SK-N-SH (cell line): ENCODE measurements at regions not wholly inside any gene's neighbourhood (a gene's known extent, or its start where the extent isn't known, plus 50 kb on each side); places are given as distances from the start of the nearest gene placed in this dataset.

Source experiments
- CTCF ChIA-PET: fragments of 300-600, 350-600 bp; formaldehyde crosslinking; extraction: SDS; loops from one replicate; lab custom pipeline; 2021; lab: Yijun Ruan, JAX
- POLR2A ChIA-PET: fragments of 350-600 bp; sonication (Branson Sonifier 250); formaldehyde crosslinking; extraction: SDS; loops from one replicate; lab custom pipeline; 2020; ENCODE audit warnings: antibody characterized with exemption, inconsistent platforms; lab: Yijun Ruan, JAX
- DNase-seq: peaks from one replicate; pipeline ENCODE4 v3.0.0; 2012
- H2AFZ ChIP-seq: fragments of 200-600 bp; sonication (generic); 2 replicates; pipeline ENCODE4 v1.8.1; 2016; ENCODE audit warnings: antibody characterized with exemption, mild to moderate bottlenecking, low read depth
- H3F3A ChIP-seq: fragments of 200-600 bp; sonication (generic); replicated peaks from 2 replicates; pipeline ENCODE3; 2016; ENCODE audit warnings: antibody characterized with exemption, mild to moderate bottlenecking; ENCODE audit not compliant: insufficient read depth
- H3K27ac ChIP-seq, 2 experiments: fragments of 200-500 bp in 1 of 2; fragments of 200-600 bp in 1 of 2; sonication (Bioruptor generic) in 1 of 2; sonication (generic), shearing (Covaris generic) in 1 of 2; 2 replicates each; pipeline versions ENCODE4 v1.5.1 to v1.6.1; 2014 to 2016; ENCODE audit warnings: low read depth in 2 of 2, inconsistent platforms in 1 of 2, low read length in 1 of 2, mild to moderate bottlenecking in 1 of 2, mixed read lengths in 1 of 2
- H3K27me3 ChIP-seq: fragments of 200-600 bp; sonication (generic), shearing (Covaris generic); 2 replicates; pipeline ENCODE4 v1.6.1; 2016; ENCODE audit warnings: mixed run types; ENCODE audit not compliant: insufficient read depth
- H3K36me3 ChIP-seq, 2 experiments: fragments of 200-500 bp in 1 of 2; fragments of 200-600 bp in 1 of 2; sonication (Bioruptor generic) in 1 of 2; sonication (generic) in 1 of 2; replicated peaks in 1 of 2; 2 replicates each; pipeline versions ENCODE3 to v1.5.1; 2014 to 2016; ENCODE audit warnings: low read length in 1 of 2, mild to moderate bottlenecking in 1 of 2; ENCODE audit not compliant: insufficient read depth in 2 of 2, control insufficient read depth in 1 of 2
- H3K4me1 ChIP-seq, 2 experiments: fragments of 200-500 bp in 1 of 2; fragments of 200-600 bp in 1 of 2; sonication (Bioruptor generic) in 1 of 2; sonication (generic), shearing (Covaris generic) in 1 of 2; 2 replicates each; pipeline versions ENCODE4 v1.5.1 to v1.6.1; 2014 to 2016; ENCODE audit warnings: low read depth in 1 of 2, low read length in 1 of 2, mixed run types in 1 of 2; ENCODE audit not compliant: insufficient read depth in 2 of 2, control insufficient read depth in 1 of 2
- H3K4me2 ChIP-seq: fragments of 200-600 bp; sonication (generic), shearing (Covaris generic); 2 replicates; pipeline ENCODE4 v1.6.1; 2017; ENCODE audit warnings: mixed run types
- H3K4me3 ChIP-seq, 2 experiments: fragments of 200-500 bp in 1 of 2; fragments of 200-600 bp in 1 of 2; sonication (Bioruptor generic) in 1 of 2; sonication (generic), shearing (Covaris generic) in 1 of 2; 2 replicates each; pipeline versions ENCODE4 v1.5.1 to v1.8.1; 2014 to 2016; ENCODE audit warnings: low read depth in 2 of 2, inconsistent platforms in 1 of 2, low read length in 1 of 2, mild to moderate bottlenecking in 1 of 2, mixed read lengths in 1 of 2, moderate library complexity in 1 of 2
- H3K79me2 ChIP-seq: fragments of 200-600 bp; sonication (generic); 2 replicates; pipeline ENCODE4 v1.8.1; 2017; ENCODE audit warnings: mild to moderate bottlenecking; ENCODE audit not compliant: insufficient read depth
- H3K9ac ChIP-seq: fragments of 200-600 bp; sonication (generic); 2 replicates; pipeline ENCODE4 v1.6.1; 2017; ENCODE audit warnings: mixed run types
- H3K9me2 ChIP-seq: fragments of 200-600 bp; sonication (generic); 2 replicates; pipeline ENCODE4 v1.6.1; 2017; ENCODE audit warnings: mixed run types
- H3K9me3 ChIP-seq: fragments of 200-600 bp; sonication (generic); 2 replicates; pipeline ENCODE4 v1.6.1; 2017; ENCODE audit warnings: mixed run types, mild to moderate bottlenecking, moderate library complexity
- H4K20me1 ChIP-seq: fragments of 200-600 bp; sonication (generic); 2 replicates; pipeline ENCODE4 v1.6.1; 2017; ENCODE audit warnings: mild to moderate bottlenecking, mixed run types; ENCODE audit not compliant: insufficient read depth
- CHD2 ChIP-seq: fragments of 150-350 bp; IDR thresholded peaks from 2 replicates; pipeline ENCODE4 v1.6.1; 2018; ENCODE audit warnings: low read length; ENCODE audit not compliant: partially characterized antibody
- FOXJ3 ChIP-seq: sonication (generic); formaldehyde crosslinking; IDR thresholded peaks from 2 replicates; pipeline ENCODE4 v1.5.1; 2020; ENCODE audit warnings: mild to moderate bottlenecking, missing genetic modification reagents
- FOXM1 ChIP-seq: IDR thresholded peaks from 2 replicates; pipeline ENCODE4 v1.4.0; 2012; ENCODE audit warnings: low read depth, mild to moderate bottlenecking
- GABPA ChIP-seq: IDR thresholded peaks from 2 replicates; pipeline ENCODE4 v1.4.0; 2012; ENCODE audit warnings: low read depth, mild to moderate bottlenecking
- IRF3 ChIP-seq: fragments of 150-350 bp; IDR thresholded peaks from 2 replicates; pipeline ENCODE4 v1.6.1; 2016; ENCODE audit warnings: mild to moderate bottlenecking, low read depth, low read length
- MEF2A ChIP-seq: IDR thresholded peaks from 2 replicates; pipeline ENCODE4 v1.4.0; 2012; ENCODE audit warnings: low read depth, borderline replicate concordance
- MXI1 ChIP-seq: IDR thresholded peaks from 2 replicates; pipeline ENCODE4 v1.6.1; 2012; ENCODE audit warnings: mild to moderate bottlenecking, low read depth, low read length, improper control_type of control experiment
- NFIC ChIP-seq: IDR thresholded peaks from 2 replicates; pipeline ENCODE4 v1.4.0; 2012; ENCODE audit warnings: borderline replicate concordance
- NRF1 ChIP-seq: IDR thresholded peaks from 2 replicates; pipeline ENCODE4 v1.6.1; 2012; ENCODE audit warnings: low read depth, mild to moderate bottlenecking, low read length
- RAD21 ChIP-seq: IDR thresholded peaks from 2 replicates; pipeline ENCODE4 v1.6.1; 2012; ENCODE audit warnings: mild to moderate bottlenecking, low read length
- REST ChIP-seq: IDR thresholded peaks from 2 replicates; pipeline ENCODE4 v1.6.1; 2012; ENCODE audit warnings: mild to moderate bottlenecking, low read depth, low read length, moderate library complexity
- TAF1 ChIP-seq: IDR thresholded peaks from 2 replicates; pipeline ENCODE4 v1.6.1; 2012; ENCODE audit warnings: low read depth, mild to moderate bottlenecking, low read length, moderate library complexity, borderline replicate concordance
- TEAD4 ChIP-seq: IDR thresholded peaks from 2 replicates; pipeline ENCODE4 v1.4.0; 2012; ENCODE audit warnings: mild to moderate bottlenecking, borderline replicate concordance; ENCODE audit not compliant: insufficient read depth
- USF1 ChIP-seq: IDR thresholded peaks from 2 replicates; pipeline ENCODE4 v1.4.0; 2012; ENCODE audit warnings: low read depth, borderline replicate concordance
- WGBS: methylation state at CpG from one replicate; pipeline ENCODE4 v1.1.6; 2017; ENCODE audit warnings: low lambda C conversion rate; 5-methylcytosine and 5-hydroxymethylcytosine counted together

- H3K27me3 ChIP-seq = no peaks in the 10 kb centered on the region
- CTCF ChIA-PET = no interaction called here
Measured at GRCh38 chr18:55120896-55121295, 161.6 kb upstream of the CCDC68 start.

GRCh38 chr18:55119434-55119833 is 160.2 kb upstream of the CCDC68 start:
- Histone ChIP-seq H3K4me1 (peaks cover 3 to 9% of the 10 kb centered on the region in 2 experiments; a peak in 3 of 4 replicates), H3K9me3 (no peaks in the 10 kb centered on the region), H3K9me2 (no peaks in the 10 kb centered on the region), H3K27ac (no peak overlapping the region), H3K9ac (no peak overlapping the region), H4K20me1 (no peaks in the 10 kb centered on the region), H3F3A (peaks cover 14% of the 10 kb centered on the region), H2AFZ (no peak overlapping the region), H3K4me2 (no peak overlapping the region), H3K27me3 (no peaks in the 10 kb centered on the region), H3K36me3 (no peaks in the 10 kb centered on the region), H3K79me2 (no peaks in the 10 kb centered on the region), H3K4me3 (no peak overlapping the region)
- no peak for DNase-seq
- CTCF ChIA-PET = interaction anchor here (0.5 kb wide), 1 partner anchor 71 kb away, joined by 4 read pairs; no protein-coding TSS in a partner anchor
- WGBS = 85% methylated on average over 6 of the region's 6 CpGs
- POLR2A ChIA-PET = no interaction called here
- no peak for TF ChIP-seq NRF1
- no peak for TF ChIP-seq NFIC
- no peak for TF ChIP-seq USF1
- TF ChIP-seq RAD21 = no peak
- TF ChIP-seq FOXM1 = no peak
- no peak for TF ChIP-seq CHD2
- TF ChIP-seq IRF3 = no peak
- TF ChIP-seq REST = no peak
- TF ChIP-seq MEF2A = no peak
- no peak for TF ChIP-seq GABPA
- TF ChIP-seq TAF1 = no peak
- no peak for TF ChIP-seq FOXJ3 (CRISPR knock-in tag)
- TF ChIP-seq TEAD4 = no peak
- TF ChIP-seq MXI1 = no peak

More at GRCh38 chr18:55120896-55121295, 161.6 kb upstream of the CCDC68 start:
- DNase-seq = no peak
- Histone ChIP-seq H4K20me1 (no peaks in the 10 kb centered on the region), H3F3A (peaks cover 21% of the 10 kb centered on the region), H3K4me2 (no peak overlapping the region), H3K36me3 (no peaks in the 10 kb centered on the region), H3K4me1 (peaks cover 3 to 13% of the 10 kb centered on the region in 2 experiments; a peak in 3 of 4 replicates), H3K79me2 (no peaks in the 10 kb centered on the region), H3K9me2 (no peaks in the 10 kb centered on the region), H2AFZ (no peak overlapping the region)
- TF ChIP-seq MEF2A = no peak
- TF ChIP-seq, all 33 proteins: peak for 0
- H3K27ac ChIP-seq = no peak overlapping the region
- POLR2A ChIA-PET = no interaction called here
- no peaks in the 10 kb centered on the region for H3K9me3 ChIP-seq
- no peak overlapping the region for H3K4me3 ChIP-seq
- H3K9ac ChIP-seq = no peak overlapping the region
